GM12878 (cell line): ENCODE measurements at regions not wholly inside any gene's neighbourhood (a gene's known extent, or its start where the extent isn't known, plus 50 kb on each side); places are given as distances from the start of the nearest gene placed in this dataset.

Experiments used
- ATAC-seq: fragments of 200-7000 bp; cut with Tn5 transposase; 3 replicates; pipeline ENCODE4 v1.9.1; 2020; ENCODE audit warnings: mild to moderate bottlenecking, moderate library complexity
- BruUV-seq: library from RNA; stranded (reverse); fragments of 400-500 nt; replicated peaks from 2 replicates; lab custom pipeline; 2021; lab: Mats Ljungman, UMichigan
- CTCF ChIA-PET: fragments of 300-600 bp; sonication (Branson Sonifier 250); formaldehyde crosslinking; extraction: SDS; loops from one replicate; lab custom pipeline; 2021; ENCODE audit warnings: inconsistent platforms; lab: Yijun Ruan, JAX
- POLR2A ChIA-PET: fragments of 350-600 bp; formaldehyde crosslinking; extraction: SDS; loops from one replicate; lab custom pipeline; 2021; ENCODE audit warnings: inconsistent platforms; lab: Charles Lee
- RAD21 ChIA-PET: fragments of 300-600 bp; sonication (Branson Sonifier 250); formaldehyde crosslinking; loops from one replicate; lab custom pipeline; 2023; ENCODE audit warnings: antibody characterized with exemption; ENCODE audit not compliant: unreplicated experiment; lab: Charles Lee
- SMC1A ChIA-PET: fragments of 300-600 bp; sonication (Branson Sonifier 250); formaldehyde crosslinking; loops from one replicate; lab custom pipeline; 2023; ENCODE audit not compliant: unreplicated experiment, uncharacterized antibody; lab: Charles Lee
- DNase-seq: peaks from one replicate; pipeline ENCODE4 v3.0.0-alpha.2; 2011; ENCODE audit warnings: low read depth, low spot score
- FAIRE-seq: peaks from 3 replicates; lab custom pipeline; 2011; peaks lifted over from hg19 to GRCh38; lab: Jason Lieb, UNC
- H2AFZ ChIP-seq: 2 replicates; pipeline ENCODE4 v1.6.0; 2011; ENCODE audit warnings: low read depth, low read length, control low read depth; ENCODE audit not compliant: control insufficient read depth
- H3K27ac ChIP-seq: 2 replicates; pipeline ENCODE4 v1.5.1; 2011; ENCODE audit warnings: control low read depth; ENCODE audit not compliant: control insufficient read depth, insufficient read depth
- H3K27me3 ChIP-seq, 2 experiments: replicated peaks in 1 of 2; 2 replicates each; pipeline versions ENCODE4 v1.6.0 to v1.6.1; 2011; ENCODE audit warnings: low read length in 1 of 2; ENCODE audit not compliant: control insufficient read depth in 2 of 2, insufficient read depth in 2 of 2
- H3K36me3 ChIP-seq, 2 experiments: 2 replicates each; pipeline ENCODE4 v1.5.1; 2011; ENCODE audit warnings: low read length in 1 of 2; ENCODE audit not compliant: control insufficient read depth in 2 of 2, insufficient read depth in 2 of 2
- H3K4me1 ChIP-seq: 2 replicates; pipeline ENCODE4 v1.6.1; 2011; ENCODE audit warnings: mild to moderate bottlenecking, low read length, moderate library complexity, mixed read lengths; ENCODE audit not compliant: control insufficient read depth, insufficient read depth
- H3K4me2 ChIP-seq: 2 replicates; pipeline ENCODE4 v1.6.0; 2011; ENCODE audit warnings: control low read depth; ENCODE audit not compliant: control insufficient read depth, insufficient read depth
- H3K4me3 ChIP-seq: fragments of 200-600 bp; sonication (generic); 2 replicates; pipeline ENCODE4 v1.5.1; 2016
- H3K79me2 ChIP-seq: 2 replicates; pipeline ENCODE4 v1.6.0; 2011; ENCODE audit warnings: low read length; ENCODE audit not compliant: control insufficient read depth, insufficient read depth
- H3K9ac ChIP-seq: 2 replicates; pipeline ENCODE4 v1.8.0; 2011; ENCODE audit warnings: low read length, control low read depth, mixed read lengths; ENCODE audit not compliant: control insufficient read depth, insufficient read depth
- H3K9me3 ChIP-seq: replicated peaks from 3 replicates; pipeline ENCODE4 v1.5.1; 2011; ENCODE audit warnings: mild to moderate bottlenecking, low read length; ENCODE audit not compliant: control insufficient read depth, insufficient read depth
- H4K20me1 ChIP-seq: 2 replicates; pipeline ENCODE4 v1.6.0; 2011; ENCODE audit not compliant: control insufficient read depth, insufficient read depth
- CHD4 ChIP-seq: fragments of 200-600 bp; sonication (generic); IDR thresholded peaks from 2 replicates; pipeline ENCODE4 v1.6.1; 2016; ENCODE audit warnings: mild to moderate bottlenecking
- PRDM15 ChIP-seq: fragments of 450-650 bp; formaldehyde crosslinking; IDR thresholded peaks from 2 replicates; pipeline ENCODE4 v1.4.0; 2020; ENCODE audit warnings: mild to moderate bottlenecking, moderate library complexity
- RELB ChIP-seq: fragments of 450-650 bp; IDR thresholded peaks from 2 replicates; pipeline ENCODE4 v1.6.1; 2017; ENCODE audit warnings: low read depth, mild to moderate bottlenecking, moderate library complexity
- SMARCA5 ChIP-seq: fragments of 450-650 bp; IDR thresholded peaks from 2 replicates; pipeline ENCODE4 v1.6.1; 2017; ENCODE audit warnings: mild to moderate bottlenecking
- ZBTB11 ChIP-seq: fragments of 450-650 bp; formaldehyde crosslinking; IDR thresholded peaks from 2 replicates; pipeline ENCODE4 v1.5.0; 2022; ENCODE audit warnings: mild to moderate bottlenecking, missing genetic modification characterization
- WGBS: methylation state at CpG from one replicate; pipeline ENCODE4 v1.1.6; 2016; ENCODE audit warnings: low lambda C conversion rate; ENCODE audit not compliant: insufficient replicate concordance, insufficient coverage; ENCODE audit errors: missing lambda C conversion rate; 5-methylcytosine and 5-hydroxymethylcytosine counted together
- in situ Hi-C: fragments of 300-500 bp; cut with MboI; formaldehyde crosslinking; loops from 9 replicates; pipeline ENCODE4 v1.14.3; 2018; ENCODE audit warnings: mixed read lengths
- intact Hi-C: fragments of 100-400 bp; cut with micrococcal nuclease; formaldehyde crosslinking; loops from one replicate; pipeline ENCODE4 v1.14.2; 2022; ENCODE audit not compliant: unreplicated experiment

- FAIRE-seq (no peak), ATAC-seq (no peak), DNase-seq (no peak)
- in situ Hi-C loops = no loop called here
- Histone ChIP-seq H3K4me3 (no peak overlapping the region), H4K20me1 (no peaks in the 10 kb centered on the region), H3K9me3 (no peaks in the 10 kb centered on the region), H2AFZ (no peak overlapping the region), H3K4me1 (no peaks in the 10 kb centered on the region), H3K27me3 (no peaks in the 10 kb centered on the region; a peak in 1 of 4 replicates), H3K36me3 (no peaks in the 10 kb centered on the region), H3K4me2 (no peak overlapping the region), H3K27ac (no peak overlapping the region), H3K9ac (no peak overlapping the region), H3K79me2 (no peaks in the 10 kb centered on the region)
- RAD21 ChIA-PET = no interaction called here
- no TSS peak for BruUV-seq
- POLR2A ChIA-PET = no interaction called here
- 28% methylated on average over 5 of the region's 5 CpGs for WGBS
- SMC1A ChIA-PET = no interaction called here
- CTCF ChIA-PET = no interaction called here
- TF ChIP-seq PRDM15 (CRISPR knock-in tag) (no peak), SMARCA5 (no peak), CHD4 (no peak), RELB (no peak), ZBTB11 (CRISPR knock-in tag) (no peak)
- intact Hi-C loops = no loop called here
These were observed 550.0 kb downstream of the BNC2 start for GRCh38 chr9:16320338-16320902.
